Right cardiac atrium (tissue), 5 donors: ENCODE measurements at regions not wholly inside any gene's neighbourhood (a gene's known extent, or its start where the extent isn't known, plus 50 kb on each side); places are given as distances from the start of the nearest gene placed in this dataset.
A peak's percentile ranks its signal among the peaks of the same experiment; 100 is the strongest.

Experiments used
- ATAC-seq, 2 donors: fragments of 200-7000 bp; cut with Tn5 transposase; one replicate each; pipeline versions ENCODE4 v1.8.0 to v1.9.1; 2020; ENCODE audit warnings: moderate library complexity in 2 of 2, mild to moderate bottlenecking in 1 of 2
- DNase-seq, 3 donors: peaks; one replicate each; pipeline ENCODE4 v3.0.0-alpha.2; 2020
- H3K27ac ChIP-seq: one replicate; pipeline ENCODE4 v1.5.1; 2013; ENCODE audit warnings: mild to moderate bottlenecking, low read length, control low read depth, moderate library complexity
- H3K27me3 ChIP-seq: one replicate; pipeline ENCODE4 v1.6.1; 2013; ENCODE audit not compliant: control insufficient read depth, insufficient read depth
- H3K4me1 ChIP-seq: one replicate; pipeline ENCODE4 v1.6.1; 2013; ENCODE audit warnings: low read length; ENCODE audit not compliant: control insufficient read depth, insufficient read depth
- H3K4me3 ChIP-seq: one replicate; pipeline ENCODE4 v1.5.1; 2013; ENCODE audit warnings: low read length, control low read depth
- H3K9me3 ChIP-seq: one replicate; pipeline ENCODE4 v1.6.1; 2013; ENCODE audit warnings: low read length; ENCODE audit not compliant: control insufficient read depth
- WGBS: extraction: QIAGEN DNeasy Blood & Tissue Kit; methylation state at CpG from one replicate; pipeline ENCODE4 v1.1.7; 2013; 5-methylcytosine and 5-hydroxymethylcytosine counted together
- intact Hi-C, 4 donors: fragments of 100-400 bp; cut with DNase I; formaldehyde crosslinking; loops; one replicate each; pipeline versions ENCODE4 v1.11.0 to v1.14.0; 2022 to 2023
- donor health status: healthy with polysubstance abuse.
- donor health status: DM: no; HTN: yes; CAD: no.
- donor health status: DM: no; HTN: no; CAD: no.
- donor health status: DM: no; HTN: yes; CAD: no; lungs with severe emphysema.
- donor health status: DM: yes; HTN: yes; CAD: no.

DNA sequence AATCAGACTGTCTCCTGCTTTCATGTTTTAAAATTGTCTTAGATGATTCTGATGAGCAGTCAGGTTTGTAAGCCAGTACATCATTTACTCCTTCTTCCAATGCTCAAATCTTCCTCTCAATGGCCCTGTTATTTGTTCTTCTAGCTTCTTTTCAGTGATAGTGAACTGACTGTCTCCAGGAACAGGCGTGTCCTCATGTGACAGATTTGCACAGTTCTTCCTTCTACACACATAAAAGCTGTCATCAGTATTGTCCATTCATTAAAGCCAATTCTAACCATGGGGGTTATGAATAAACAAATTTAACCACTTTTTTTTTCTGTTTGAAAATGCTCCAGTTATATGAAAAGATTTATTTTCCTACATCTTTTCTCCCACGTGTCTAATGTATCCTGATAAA is 308.7 kb upstream of the SORCS1 start:
- H3K27me3 ChIP-seq, result no peaks in the 10 kb centered on the region
- no peak for DNase-seq
- H3K4me3 ChIP-seq, result no peak overlapping the region
- no peak for ATAC-seq
- H3K4me1 ChIP-seq, result no peaks in the 10 kb centered on the region
- no peak overlapping the region for H3K27ac ChIP-seq
- 53% methylated on average over 2 of the region's 2 CpGs for WGBS
- intact Hi-C loops, result no loop called here
- H3K9me3 ChIP-seq, result no peaks in the 10 kb centered on the region

DNA sequence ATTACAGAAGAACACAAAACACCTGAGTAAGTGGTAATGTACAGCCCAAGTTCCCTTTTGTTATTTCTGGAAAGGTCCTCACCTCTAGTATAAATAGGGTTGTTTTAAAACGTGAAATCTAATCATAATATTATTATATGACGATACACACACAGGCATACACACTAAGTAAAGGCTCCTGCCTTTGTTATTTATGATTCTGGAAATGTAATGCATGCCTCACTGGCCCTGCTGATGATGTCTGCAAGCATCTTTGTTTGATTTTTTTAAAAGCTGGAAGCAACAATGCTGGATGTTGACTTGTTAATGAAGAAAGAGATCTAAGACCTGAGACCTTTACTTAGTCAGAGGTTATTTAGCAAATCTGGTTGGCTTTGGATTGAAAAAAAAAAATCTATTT is 307.4 kb upstream of the SORCS1 start:
- Histone ChIP-seq H3K9me3 (no peaks in the 10 kb centered on the region), H3K4me1 (no peaks in the 10 kb centered on the region), H3K4me3 (no peak overlapping the region), H3K27me3 (no peaks in the 10 kb centered on the region), H3K27ac (no peak overlapping the region)
- ATAC-seq (no peak), DNase-seq (no peak)
- WGBS, result 60% methylated on average over 2 of the region's 2 CpGs
- intact Hi-C loops, result no loop called here

DNA sequence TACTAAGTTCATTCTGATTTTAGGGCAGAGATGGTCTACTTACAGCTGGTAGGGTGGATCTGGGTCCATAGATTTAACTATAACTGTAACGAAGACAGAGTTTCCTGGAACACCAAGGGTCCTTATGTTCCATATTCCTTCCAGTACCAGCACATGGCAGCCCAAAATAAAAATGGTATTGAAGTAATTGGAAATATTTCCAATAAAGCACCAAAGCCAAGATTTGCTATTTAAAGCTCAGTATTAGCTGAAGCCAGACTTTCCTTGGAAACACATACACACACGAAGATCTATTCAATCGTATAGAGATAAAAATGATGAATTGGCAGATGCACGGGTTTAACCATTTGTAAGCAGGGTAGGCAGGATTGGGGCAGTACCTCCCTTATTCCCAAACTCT is 289.1 kb upstream of the SORCS1 start:
- DNase-seq (no peak), ATAC-seq (no peak)
- H3K4me3 ChIP-seq, result no peak overlapping the region
- no peaks in the 10 kb centered on the region for H3K9me3 ChIP-seq
- WGBS, result 47% methylated on average over 4 of the region's 4 CpGs
- H3K27me3 ChIP-seq, result no peaks in the 10 kb centered on the region
- intact Hi-C loops, result no loop called here
- no peaks in the 10 kb centered on the region for H3K4me1 ChIP-seq
- H3K27ac ChIP-seq, result no peak overlapping the region

- Histone ChIP-seq H3K27me3 (no peaks in the 10 kb centered on the region), H3K9me3 (no peaks in the 10 kb centered on the region), H3K4me1 (no peaks in the 10 kb centered on the region), H3K27ac (no peak overlapping the region), H3K4me3 (no peak overlapping the region)
- intact Hi-C loops, result no loop called here
- 59% methylated on average over 4 of the region's 4 CpGs for WGBS
- ATAC-seq (no peak), DNase-seq (no peak)
Measured at GRCh38 chr10:107451047-107451446, 286.5 kb upstream of the SORCS1 start.

DNA sequence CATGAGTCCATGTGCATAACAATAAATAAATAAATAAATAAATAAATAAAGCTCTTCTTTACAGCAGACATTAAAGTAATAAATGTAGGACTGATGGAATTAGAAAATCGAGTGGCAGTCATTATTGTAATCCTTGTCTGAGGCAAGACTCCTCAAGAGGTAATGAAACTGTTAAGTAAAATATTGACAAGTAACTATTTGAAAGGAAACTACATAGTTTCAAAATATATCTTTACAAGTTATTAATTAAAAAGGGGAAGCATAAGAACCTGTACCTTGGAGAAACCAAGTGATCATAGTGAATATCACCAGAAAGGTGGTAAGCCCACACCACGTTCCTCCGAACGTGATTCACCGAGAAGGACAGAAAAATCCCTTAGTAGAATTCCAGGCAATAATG is 285.6 kb upstream of the SORCS1 start:
- H3K4me3 ChIP-seq, result no peak overlapping the region
- no peaks in the 10 kb centered on the region for H3K27me3 ChIP-seq
- H3K27ac ChIP-seq, result no peak overlapping the region
- whole genome bisulfite sequencing, result 93% methylated on average over 5 of the region's 5 CpGs
- intact Hi-C loops, result no loop called here
- H3K9me3 ChIP-seq, result no peaks in the 10 kb centered on the region
- ATAC-seq, result no peak
- DNase-seq, result no peak
- no peaks in the 10 kb centered on the region for H3K4me1 ChIP-seq

- intact Hi-C loops, result no loop called here
- H3K4me1 ChIP-seq, result no peaks in the 10 kb centered on the region
- WGBS, result 85% methylated on average over 3 of the region's 3 CpGs
- H3K27ac ChIP-seq, result no peak overlapping the region
- no peaks in the 10 kb centered on the region for H3K27me3 ChIP-seq
- no peak for DNase-seq
- H3K9me3 ChIP-seq, result no peaks in the 10 kb centered on the region
- no peak overlapping the region for H3K4me3 ChIP-seq
- ATAC-seq, result no peak
Measured at GRCh38 chr10:107444443-107444842, 279.9 kb upstream of the SORCS1 start.

GRCh38 chr10:107443813-107444212 is 279.3 kb upstream of the SORCS1 start:
- intact Hi-C loops, result no loop called here
- 77% methylated on average over 2 of the region's 2 CpGs for WGBS
- Histone ChIP-seq H3K4me1 (no peaks in the 10 kb centered on the region), H3K27ac (no peak overlapping the region), H3K4me3 (no peak overlapping the region), H3K9me3 (no peaks in the 10 kb centered on the region), H3K27me3 (no peaks in the 10 kb centered on the region)
- ATAC-seq, result no peak
- no peak for DNase-seq

DNA sequence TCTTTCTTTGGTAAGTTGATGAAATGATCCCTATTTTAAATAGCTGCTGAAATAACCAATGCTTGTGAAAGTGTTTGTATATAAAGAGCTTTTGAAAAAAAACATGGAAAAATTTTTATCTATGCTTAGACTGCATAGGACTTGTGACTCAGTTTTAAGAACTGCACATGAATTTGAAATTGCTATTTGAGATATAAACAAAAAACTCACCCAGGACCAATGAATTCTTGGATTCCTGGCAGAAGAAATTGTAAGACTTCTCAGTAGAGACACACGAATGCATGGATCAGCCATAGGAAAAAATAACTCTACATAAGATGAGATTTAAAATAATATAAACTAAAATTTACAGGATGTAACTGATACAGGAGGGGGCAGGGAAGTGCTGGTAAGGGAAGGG is 278.8 kb upstream of the SORCS1 start:
- Histone ChIP-seq H3K27me3 (no peaks in the 10 kb centered on the region), H3K9me3 (no peaks in the 10 kb centered on the region), H3K4me3 (no peak overlapping the region), H3K4me1 (no peaks in the 10 kb centered on the region), H3K27ac (no peak overlapping the region)
- WGBS, result 0% methylated on average over 1 of the region's 1 CpG
- DNase-seq (no peak), ATAC-seq (no peak)
- intact Hi-C loops, result no loop called here

- no peaks in the 10 kb centered on the region for H3K9me3 ChIP-seq
- H3K27me3 ChIP-seq, result no peaks in the 10 kb centered on the region
- ATAC-seq, result no peak
- peak overlapping the region; percentile 15 for H3K4me3 ChIP-seq
- H3K27ac ChIP-seq, result no peak overlapping the region
- no peaks in the 10 kb centered on the region for H3K4me1 ChIP-seq
- intact Hi-C loops, result no loop called here
- WGBS, result 58% methylated on average over 5 of the region's 5 CpGs
- DNase-seq, result no peak
Measured at GRCh38 chr10:107442035-107442505, 277.6 kb upstream of the SORCS1 start.

DNA sequence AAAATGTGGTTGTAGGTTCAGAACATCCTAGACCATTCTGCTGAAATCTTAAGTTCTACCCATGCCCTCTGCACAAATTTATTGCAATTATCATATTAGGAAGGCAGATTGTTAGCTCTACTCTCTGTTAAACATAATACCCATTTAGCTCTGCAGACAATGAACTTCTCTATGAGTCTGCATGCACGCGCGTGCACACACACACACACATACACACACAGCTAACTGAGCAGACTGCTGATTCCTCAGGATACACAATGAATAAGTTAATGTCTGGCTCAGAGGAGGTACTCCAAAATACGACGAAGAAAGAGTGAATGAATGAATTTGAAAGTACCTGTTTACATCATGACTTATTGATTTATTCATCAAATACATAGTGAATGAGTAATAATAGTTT is 276.2 kb upstream of the SORCS1 start:
- Histone ChIP-seq H3K27ac (no peak overlapping the region), H3K4me1 (no peaks in the 10 kb centered on the region), H3K4me3 (no peak overlapping the region), H3K27me3 (no peaks in the 10 kb centered on the region), H3K9me3 (no peaks in the 10 kb centered on the region)
- ATAC-seq (no peak), DNase-seq (no peak)
- intact Hi-C loops, result no loop called here
- WGBS, result 88% methylated on average over 5 of the region's 5 CpGs

GRCh38 chr10:107437921-107438320 is 273.4 kb upstream of the SORCS1 start:
- H3K27ac ChIP-seq, result no peak overlapping the region
- intact Hi-C loops, result no loop called here
- no peaks in the 10 kb centered on the region for H3K27me3 ChIP-seq
- H3K4me3 ChIP-seq, result no peak overlapping the region
- no peak for DNase-seq
- WGBS, result 64% methylated on average over 2 of the region's 2 CpGs
- no peak for ATAC-seq
- H3K4me1 ChIP-seq, result no peaks in the 10 kb centered on the region
- no peaks in the 10 kb centered on the region for H3K9me3 ChIP-seq

DNA sequence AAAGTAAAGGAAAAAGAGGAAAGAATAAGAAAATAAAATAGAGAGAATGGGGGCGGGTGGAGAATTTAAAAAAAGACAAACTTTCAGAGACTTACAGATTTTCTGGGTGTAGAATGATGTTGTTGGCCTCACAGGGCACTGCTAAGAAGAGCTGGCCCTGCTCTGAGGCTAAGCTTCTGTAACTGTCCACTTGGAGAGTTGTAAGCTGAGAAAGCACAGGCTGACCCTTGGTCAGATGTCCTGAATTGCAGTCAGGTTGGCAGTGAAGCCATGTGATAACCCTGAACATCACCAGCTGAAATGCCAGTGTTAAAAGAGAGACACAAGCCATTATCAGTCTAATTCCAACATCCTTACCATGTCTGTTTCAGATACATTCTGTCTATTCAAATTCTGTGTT is 272.1 kb upstream of the SORCS1 start:
- H3K4me1 ChIP-seq, result no peaks in the 10 kb centered on the region

More for the DNA sequence above, 272.1 kb upstream of the SORCS1 start:
- H3K9me3 ChIP-seq, result no peaks in the 10 kb centered on the region
- no peak overlapping the region for H3K4me3 ChIP-seq
- intact Hi-C loops, result no loop called here
- DNase-seq (no peak), ATAC-seq (peak; percentile 23 to 51)
- no peaks in the 10 kb centered on the region for H3K27me3 ChIP-seq
- 88% methylated on average over 1 of the region's 1 CpG for WGBS
- H3K27ac ChIP-seq, result no peak overlapping the region
